ENCODE measurements at regions not wholly inside any gene's neighbourhood (a gene's known extent, or its start where the extent isn't known, plus 50 kb on each side); places are given as distances from the start of the nearest gene placed in this dataset.

GRCh38 chr1:55484173-55484572 lies 269.0 kb upstream of the USP24 start:
- no peak for TF ChIP-seq TAF1 (IDR thresholded peaks at IDR 0.05; ENCODE audit: low read depth)
- no peak for TF ChIP-seq YY1 (IDR thresholded peaks at IDR 0.05; ENCODE audit: low read depth)
